ENCODE measurements at regions not wholly inside any gene's neighbourhood (a gene's known extent, or its start where the extent isn't known, plus 50 kb on each side); places are given as distances from the start of the nearest gene placed in this dataset.

GRCh38 chr1:157292809-157293564 lies 154.8 kb upstream of the ETV3 start:
- no peak overlapping the region for H3K27ac ChIP-seq (ENCODE audit: low read depth, low read length)
- H3K79me2 ChIP-seq (ENCODE audit: control insufficient read depth, insufficient read depth, low read length, unreplicated experiment) = no peaks in the 10 kb centered on the region
- no peaks in the 10 kb centered on the region for H3K4me1 ChIP-seq (ENCODE audit: control insufficient read depth, insufficient read depth, low read length, unreplicated experiment)
- no peak overlapping the region for H3K4me3 ChIP-seq (ENCODE audit: low read depth, low read length)
- peaks cover 33% of the 10 kb centered on the region for H3K27me3 ChIP-seq (ENCODE audit: insufficient read depth, low read length)
- H3K36me3 ChIP-seq (ENCODE audit: insufficient read depth, low read length) = no peaks in the 10 kb centered on the region
- no peak overlapping the region for H2AFZ ChIP-seq (ENCODE audit: low read length, unreplicated experiment)

GRCh38 chr1:157292302-157292701 lies 154.1 kb upstream of the ETV3 start:
- H2AFZ ChIP-seq (ENCODE audit: low read length, unreplicated experiment) = no peak overlapping the region
- H3K79me2 ChIP-seq (ENCODE audit: control insufficient read depth, insufficient read depth, low read length, unreplicated experiment) = no peaks in the 10 kb centered on the region
- H3K4me1 ChIP-seq (ENCODE audit: control insufficient read depth, insufficient read depth, low read length, unreplicated experiment) = no peaks in the 10 kb centered on the region
- no peak overlapping the region for H3K27ac ChIP-seq (ENCODE audit: low read depth, low read length)
- H3K27me3 ChIP-seq (ENCODE audit: insufficient read depth, low read length) = peaks cover 40% of the 10 kb centered on the region
- no peak overlapping the region for H3K4me3 ChIP-seq (ENCODE audit: low read depth, low read length)
- H3K36me3 ChIP-seq (ENCODE audit: insufficient read depth, low read length) = no peaks in the 10 kb centered on the region

- no peak overlapping the region for H3K27ac ChIP-seq (ENCODE audit: low read depth, low read length)
- H3K27me3 ChIP-seq (ENCODE audit: insufficient read depth, low read length) = peaks cover 47% of the 10 kb centered on the region
- no peaks in the 10 kb centered on the region for H3K79me2 ChIP-seq (ENCODE audit: control insufficient read depth, insufficient read depth, low read length, unreplicated experiment)
- H3K36me3 ChIP-seq (ENCODE audit: insufficient read depth, low read length) = no peaks in the 10 kb centered on the region
- H2AFZ ChIP-seq (ENCODE audit: low read length, unreplicated experiment) = no peak overlapping the region
- H3K4me3 ChIP-seq (ENCODE audit: low read depth, low read length) = no peak overlapping the region
- H3K4me1 ChIP-seq (ENCODE audit: control insufficient read depth, insufficient read depth, low read length, unreplicated experiment) = no peaks in the 10 kb centered on the region
Observed at GRCh38 chr1:157291083-157291482, 152.9 kb upstream of the ETV3 start.

- no peaks in the 10 kb centered on the region for H3K79me2 ChIP-seq (ENCODE audit: control insufficient read depth, insufficient read depth, low read length, unreplicated experiment)
- H2AFZ ChIP-seq (ENCODE audit: low read length, unreplicated experiment) = no peak overlapping the region
- peaks cover 48% of the 10 kb centered on the region for H3K27me3 ChIP-seq (ENCODE audit: insufficient read depth, low read length)
Observed at GRCh38 chr1:157289424-157290105, 151.4 kb upstream of the ETV3 start.

GRCh38 chr1:157288996-157289395 lies 150.8 kb upstream of the ETV3 start:
- no peaks in the 10 kb centered on the region for H3K79me2 ChIP-seq (ENCODE audit: control insufficient read depth, insufficient read depth, low read length, unreplicated experiment)
- peaks cover 48% of the 10 kb centered on the region for H3K27me3 ChIP-seq (ENCODE audit: insufficient read depth, low read length)
- H2AFZ ChIP-seq (ENCODE audit: low read length, unreplicated experiment) = no peak overlapping the region
- no peak overlapping the region for H3K4me3 ChIP-seq (ENCODE audit: low read depth, low read length)
- H3K36me3 ChIP-seq (ENCODE audit: insufficient read depth, low read length) = no peaks in the 10 kb centered on the region
- H3K27ac ChIP-seq (ENCODE audit: low read depth, low read length) = no peak overlapping the region
- no peaks in the 10 kb centered on the region for H3K4me1 ChIP-seq (ENCODE audit: control insufficient read depth, insufficient read depth, low read length, unreplicated experiment)

More at GRCh38 chr1:157289424-157290105, 151.4 kb upstream of the ETV3 start:
- no peaks in the 10 kb centered on the region for H3K4me1 ChIP-seq (ENCODE audit: control insufficient read depth, insufficient read depth, low read length, unreplicated experiment)
- no peak overlapping the region for H3K4me3 ChIP-seq (ENCODE audit: low read depth, low read length)
- no peaks in the 10 kb centered on the region for H3K36me3 ChIP-seq (ENCODE audit: insufficient read depth, low read length)
- no peak overlapping the region for H3K27ac ChIP-seq (ENCODE audit: low read depth, low read length)

- H2AFZ ChIP-seq (ENCODE audit: low read length, unreplicated experiment) = no peak overlapping the region
- no peak overlapping the region for H3K4me3 ChIP-seq (ENCODE audit: low read depth, low read length)
- H3K79me2 ChIP-seq (ENCODE audit: control insufficient read depth, insufficient read depth, low read length, unreplicated experiment) = no peaks in the 10 kb centered on the region
- H3K36me3 ChIP-seq (ENCODE audit: insufficient read depth, low read length) = no peaks in the 10 kb centered on the region
- H3K4me1 ChIP-seq (ENCODE audit: control insufficient read depth, insufficient read depth, low read length, unreplicated experiment) = no peaks in the 10 kb centered on the region
- H3K27me3 ChIP-seq (ENCODE audit: insufficient read depth, low read length) = peaks cover 46% of the 10 kb centered on the region
- H3K27ac ChIP-seq (ENCODE audit: low read depth, low read length) = no peak overlapping the region
Observed at GRCh38 chr1:157288492-157288891, 150.3 kb upstream of the ETV3 start.

GRCh38 chr1:157288006-157288405 lies 149.8 kb upstream of the ETV3 start:
- Histone ChIP-seq H3K27me3 (ENCODE audit: insufficient read depth, low read length) (peaks cover 48% of the 10 kb centered on the region), H3K4me3 (ENCODE audit: low read depth, low read length) (no peak overlapping the region), H3K4me1 (ENCODE audit: control insufficient read depth, insufficient read depth, low read length, unreplicated experiment) (no peaks in the 10 kb centered on the region), H3K36me3 (ENCODE audit: insufficient read depth, low read length) (no peaks in the 10 kb centered on the region), H3K27ac (ENCODE audit: low read depth, low read length) (no peak overlapping the region), H2AFZ (ENCODE audit: low read length, unreplicated experiment) (no peak overlapping the region), H3K79me2 (ENCODE audit: control insufficient read depth, insufficient read depth, low read length, unreplicated experiment) (no peaks in the 10 kb centered on the region)

GRCh38 chr1:157287462-157287861 lies 149.3 kb upstream of the ETV3 start:
- H3K4me3 ChIP-seq (ENCODE audit: low read depth, low read length) = no peak overlapping the region
- no peak overlapping the region for H3K27ac ChIP-seq (ENCODE audit: low read depth, low read length)
- H3K27me3 ChIP-seq (ENCODE audit: insufficient read depth, low read length) = peaks cover 50% of the 10 kb centered on the region
- no peaks in the 10 kb centered on the region for H3K36me3 ChIP-seq (ENCODE audit: insufficient read depth, low read length)
- no peaks in the 10 kb centered on the region for H3K4me1 ChIP-seq (ENCODE audit: control insufficient read depth, insufficient read depth, low read length, unreplicated experiment)
- no peaks in the 10 kb centered on the region for H3K79me2 ChIP-seq (ENCODE audit: control insufficient read depth, insufficient read depth, low read length, unreplicated experiment)
- no peak overlapping the region for H2AFZ ChIP-seq (ENCODE audit: low read length, unreplicated experiment)

- no peak overlapping the region for H3K4me3 ChIP-seq (ENCODE audit: low read depth, low read length)
- H3K27ac ChIP-seq (ENCODE audit: low read depth, low read length) = no peak overlapping the region
- no peaks in the 10 kb centered on the region for H3K36me3 ChIP-seq (ENCODE audit: insufficient read depth, low read length)
- H3K4me1 ChIP-seq (ENCODE audit: control insufficient read depth, insufficient read depth, low read length, unreplicated experiment) = no peaks in the 10 kb centered on the region
- H2AFZ ChIP-seq (ENCODE audit: low read length, unreplicated experiment) = no peak overlapping the region
- H3K79me2 ChIP-seq (ENCODE audit: control insufficient read depth, insufficient read depth, low read length, unreplicated experiment) = no peaks in the 10 kb centered on the region
- peaks cover 48% of the 10 kb centered on the region for H3K27me3 ChIP-seq (ENCODE audit: insufficient read depth, low read length)
Observed at GRCh38 chr1:157286646-157287420, 148.6 kb upstream of the ETV3 start.

- H3K27me3 ChIP-seq (ENCODE audit: insufficient read depth, low read length) = peaks cover 46% of the 10 kb centered on the region
- no peaks in the 10 kb centered on the region for H3K4me1 ChIP-seq (ENCODE audit: control insufficient read depth, insufficient read depth, low read length, unreplicated experiment)
- H3K4me3 ChIP-seq (ENCODE audit: low read depth, low read length) = no peak overlapping the region
- no peaks in the 10 kb centered on the region for H3K36me3 ChIP-seq (ENCODE audit: insufficient read depth, low read length)
- no peaks in the 10 kb centered on the region for H3K79me2 ChIP-seq (ENCODE audit: control insufficient read depth, insufficient read depth, low read length, unreplicated experiment)
- H2AFZ ChIP-seq (ENCODE audit: low read length, unreplicated experiment) = no peak overlapping the region
- H3K27ac ChIP-seq (ENCODE audit: low read depth, low read length) = no peak overlapping the region
Observed at GRCh38 chr1:157286096-157286495, 147.9 kb upstream of the ETV3 start.
